ENCODE measurements at regions not wholly inside any gene's neighbourhood (a gene's known extent, or its start where the extent isn't known, plus 50 kb on each side); places are given as distances from the start of the nearest gene placed in this dataset.
"Not testable (repeated sequence)": the region's sequence is repeated elsewhere in the genome, so short reads cannot be mapped to it uniquely, and the experiment has no call there.

GRCh38 chr2:87397276-87398065 lies 350.4 kb upstream of the PLGLB2 start:
- H3K36me3 ChIP-seq (ENCODE audit: control insufficient read depth, insufficient read depth, low read length); H3K9ac ChIP-seq (ENCODE audit: low read depth, low read length); H3K4me1 ChIP-seq (ENCODE audit: control insufficient read depth, insufficient read depth, low read length); H3K27me3 ChIP-seq (ENCODE audit: control insufficient read depth, insufficient read depth, low read length); H3K4me3 ChIP-seq (ENCODE audit: low read depth, low read length); H3K9me3 ChIP-seq (ENCODE audit: control insufficient read depth, insufficient read depth, low read length): not testable (repeated sequence)

DNA sequence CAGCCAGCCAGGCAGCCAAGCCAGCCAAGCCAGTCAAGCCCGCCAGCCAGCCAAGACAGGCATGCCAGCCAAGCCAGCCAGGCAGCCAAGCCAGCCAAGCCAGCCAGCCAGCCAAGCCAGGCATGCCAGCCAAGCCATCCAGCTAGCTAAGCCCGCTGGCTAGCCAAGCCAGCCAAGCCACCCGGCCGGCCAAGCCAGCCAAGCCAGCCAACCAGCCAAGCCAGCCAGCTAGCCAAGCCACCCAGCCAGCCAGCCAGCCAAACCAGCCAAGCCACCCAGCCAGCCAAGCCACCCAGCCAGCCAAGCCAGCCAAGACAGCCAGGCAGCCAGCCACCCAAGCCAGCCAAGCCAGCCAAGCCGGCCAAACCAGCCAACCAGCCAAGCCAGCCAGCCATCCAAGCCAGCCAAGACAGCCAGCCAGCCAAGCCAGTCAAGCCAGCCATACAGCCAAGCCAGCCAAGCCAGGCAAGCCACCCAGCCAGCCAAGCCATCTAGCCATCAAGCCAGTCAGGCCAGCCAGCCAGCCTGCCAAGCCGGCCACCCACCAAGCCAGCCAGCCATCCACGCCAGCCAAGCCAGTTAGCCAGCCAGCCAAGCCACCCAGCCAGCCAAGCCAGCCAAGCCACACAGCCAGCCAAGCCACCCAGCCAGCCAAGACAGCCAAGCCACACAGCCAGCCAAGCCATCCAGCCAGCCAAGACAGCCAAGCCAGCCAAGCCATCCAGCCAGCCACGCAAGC lies 349.2 kb upstream of the PLGLB2 start:
- H3K4me1 ChIP-seq (ENCODE audit: control insufficient read depth, insufficient read depth, low read length); H3K9me3 ChIP-seq (ENCODE audit: control insufficient read depth, insufficient read depth, low read length); H3K36me3 ChIP-seq (ENCODE audit: control insufficient read depth, insufficient read depth, low read length); H3K9ac ChIP-seq (ENCODE audit: low read depth, low read length); H3K27me3 ChIP-seq (ENCODE audit: control insufficient read depth, insufficient read depth, low read length); H3K4me3 ChIP-seq (ENCODE audit: low read depth, low read length): not testable (repeated sequence)

- H3K27me3 ChIP-seq (ENCODE audit: control insufficient read depth, insufficient read depth, low read length): no peaks in the 10 kb centered on the region
- H3K4me3 ChIP-seq (ENCODE audit: low read depth, low read length): no peak overlapping the region
- H3K9ac ChIP-seq (ENCODE audit: low read depth, low read length): no peak overlapping the region
- H3K9me3 ChIP-seq (ENCODE audit: control insufficient read depth, insufficient read depth, low read length): no peaks in the 10 kb centered on the region
- H3K4me1 ChIP-seq (ENCODE audit: control insufficient read depth, insufficient read depth, low read length): no peaks in the 10 kb centered on the region
- no peaks in the 10 kb centered on the region for H3K36me3 ChIP-seq (ENCODE audit: control insufficient read depth, insufficient read depth, low read length)
Observed at GRCh38 chr2:87401726-87402345, 346.1 kb upstream of the PLGLB2 start.

DNA sequence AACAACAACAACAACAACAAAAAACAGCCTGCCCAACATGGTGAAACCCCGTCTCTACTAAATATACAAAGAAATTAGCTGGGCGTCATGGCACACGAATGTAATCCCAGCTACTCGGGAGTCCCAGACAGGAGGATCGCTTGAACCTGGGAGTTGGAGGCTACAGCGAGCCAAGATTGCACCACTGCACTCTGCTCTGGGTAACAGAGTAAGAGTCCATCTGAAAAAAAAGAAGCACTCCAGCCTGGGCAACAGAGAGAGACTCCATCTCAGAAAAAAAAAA lies 344.1 kb upstream of the PLGLB2 start:
- Histone ChIP-seq H3K9me3 (ENCODE audit: control insufficient read depth, insufficient read depth, low read length) (no peaks in the 10 kb centered on the region), H3K4me3 (ENCODE audit: low read depth, low read length) (no peak overlapping the region), H3K27me3 (ENCODE audit: control insufficient read depth, insufficient read depth, low read length) (no peaks in the 10 kb centered on the region), H3K9ac (ENCODE audit: low read depth, low read length) (no peak overlapping the region), H3K4me1 (ENCODE audit: control insufficient read depth, insufficient read depth, low read length) (no peaks in the 10 kb centered on the region), H3K36me3 (ENCODE audit: control insufficient read depth, insufficient read depth, low read length) (no peaks in the 10 kb centered on the region)

DNA sequence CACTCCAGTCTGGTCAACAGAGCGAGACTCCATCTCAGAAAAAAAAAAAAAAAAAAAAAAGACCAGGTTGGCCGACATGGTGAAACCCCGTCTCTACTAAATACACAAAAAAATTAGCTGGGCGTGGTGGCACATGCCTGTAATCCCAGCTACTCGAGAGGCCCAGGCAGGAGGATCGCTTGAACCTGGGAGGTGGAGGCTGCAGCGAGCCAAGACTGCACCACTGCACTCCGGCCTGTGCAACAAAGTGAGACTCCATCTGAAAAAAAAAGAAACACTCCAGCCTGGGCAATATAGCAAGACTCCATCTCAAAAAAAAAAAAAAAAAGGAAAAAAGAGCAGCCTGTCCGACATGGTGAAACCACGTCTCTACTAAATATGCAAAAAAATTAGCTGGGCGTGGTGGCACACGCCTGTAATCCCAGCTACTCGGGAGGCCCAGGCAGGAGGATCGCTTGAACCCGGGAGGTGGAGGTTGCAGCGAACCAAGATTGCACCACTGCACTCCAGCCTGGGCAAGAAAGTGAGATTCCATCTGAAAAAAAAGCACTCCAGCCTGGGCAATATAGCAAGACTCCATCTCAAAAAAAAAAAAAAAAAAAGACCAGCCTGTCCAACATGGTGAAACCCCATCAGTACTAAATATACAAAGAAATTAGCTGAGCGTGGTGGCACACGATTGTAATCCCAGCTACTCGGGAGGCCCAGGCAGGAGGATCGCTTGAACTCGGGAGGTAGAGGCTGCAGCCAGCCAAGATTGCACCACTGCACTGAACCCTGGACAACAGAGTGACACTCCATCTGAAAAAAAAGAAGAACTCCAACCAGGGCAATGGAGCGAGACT lies 343.3 kb upstream of the PLGLB2 start:
- H3K9ac ChIP-seq (ENCODE audit: low read depth, low read length); H3K9me3 ChIP-seq (ENCODE audit: control insufficient read depth, insufficient read depth, low read length); H3K27me3 ChIP-seq (ENCODE audit: control insufficient read depth, insufficient read depth, low read length); H3K4me1 ChIP-seq (ENCODE audit: control insufficient read depth, insufficient read depth, low read length); H3K4me3 ChIP-seq (ENCODE audit: low read depth, low read length); H3K36me3 ChIP-seq (ENCODE audit: control insufficient read depth, insufficient read depth, low read length): not testable (repeated sequence)

DNA sequence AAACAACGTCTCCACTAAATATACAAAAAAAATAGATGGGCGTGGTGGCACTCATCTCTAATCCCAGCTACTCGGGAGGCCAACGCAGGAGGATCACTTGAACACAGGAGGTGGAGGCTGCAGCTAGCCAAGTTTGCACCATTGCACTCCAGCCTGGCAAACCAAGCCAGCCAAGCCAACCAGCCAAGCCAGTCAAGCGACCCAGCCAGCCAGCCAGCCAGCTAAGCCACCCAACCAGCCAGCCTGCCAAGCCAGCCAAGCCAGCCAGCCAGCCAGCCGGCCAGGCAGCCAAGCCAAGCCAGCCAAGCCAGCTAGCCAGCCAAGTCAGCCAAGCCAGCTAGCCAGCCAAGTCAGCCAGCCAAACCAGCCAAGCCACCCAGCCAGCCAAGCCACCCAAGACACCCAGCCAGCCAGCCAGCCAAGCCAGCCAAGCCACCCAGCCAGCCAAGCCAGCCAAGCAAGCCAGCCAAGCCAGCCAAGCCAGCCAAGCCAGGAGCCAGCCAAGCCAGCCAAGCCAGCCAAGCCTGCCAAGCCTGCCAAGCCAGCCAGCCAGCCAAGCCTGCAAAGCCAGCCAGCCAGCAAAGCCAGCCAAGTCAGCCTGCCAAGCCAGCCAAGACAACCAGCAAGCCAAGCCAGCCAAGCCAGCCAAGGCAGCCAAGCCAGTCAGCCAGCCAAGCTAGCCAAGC lies 342.2 kb upstream of the PLGLB2 start:
- not testable (repeated sequence) for H3K9ac ChIP-seq (ENCODE audit: low read depth, low read length); H3K36me3 ChIP-seq (ENCODE audit: control insufficient read depth, insufficient read depth, low read length); H3K9me3 ChIP-seq (ENCODE audit: control insufficient read depth, insufficient read depth, low read length); H3K4me3 ChIP-seq (ENCODE audit: low read depth, low read length); H3K27me3 ChIP-seq (ENCODE audit: control insufficient read depth, insufficient read depth, low read length); H3K4me1 ChIP-seq (ENCODE audit: control insufficient read depth, insufficient read depth, low read length)

GRCh38 chr2:87406406-87407175 lies 341.3 kb upstream of the PLGLB2 start:
- H3K4me1 ChIP-seq (ENCODE audit: control insufficient read depth, insufficient read depth, low read length); H3K9me3 ChIP-seq (ENCODE audit: control insufficient read depth, insufficient read depth, low read length); H3K27me3 ChIP-seq (ENCODE audit: control insufficient read depth, insufficient read depth, low read length); H3K4me3 ChIP-seq (ENCODE audit: low read depth, low read length); H3K36me3 ChIP-seq (ENCODE audit: control insufficient read depth, insufficient read depth, low read length); H3K9ac ChIP-seq (ENCODE audit: low read depth, low read length): not testable (repeated sequence)

DNA sequence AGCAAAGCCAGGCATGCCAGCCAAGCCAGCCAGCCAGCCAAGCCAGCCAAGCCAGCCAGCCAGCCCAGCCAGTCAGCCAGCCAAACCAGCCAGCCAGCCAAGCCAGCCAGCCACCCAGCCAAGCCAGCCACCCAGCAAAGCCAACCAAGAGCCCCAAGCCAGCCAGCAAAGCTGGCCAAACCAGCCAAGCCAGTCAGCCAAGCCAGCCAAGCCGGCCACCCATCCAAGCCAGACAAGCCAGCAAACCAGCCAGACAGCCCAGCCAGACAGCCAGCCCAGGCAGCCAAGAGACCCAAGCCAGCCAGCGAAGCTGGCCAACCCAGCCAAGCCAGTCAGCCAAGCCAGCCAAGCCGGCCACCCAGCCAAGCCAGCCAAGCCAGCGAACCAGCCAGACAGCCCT lies 338.3 kb upstream of the PLGLB2 start:
- not testable (repeated sequence) for H3K4me3 ChIP-seq (ENCODE audit: low read depth, low read length); H3K4me1 ChIP-seq (ENCODE audit: control insufficient read depth, insufficient read depth, low read length); H3K27me3 ChIP-seq (ENCODE audit: control insufficient read depth, insufficient read depth, low read length); H3K36me3 ChIP-seq (ENCODE audit: control insufficient read depth, insufficient read depth, low read length); H3K9ac ChIP-seq (ENCODE audit: low read depth, low read length); H3K9me3 ChIP-seq (ENCODE audit: control insufficient read depth, insufficient read depth, low read length)

- not testable (repeated sequence) for H3K36me3 ChIP-seq (ENCODE audit: control insufficient read depth, insufficient read depth, low read length); H3K4me3 ChIP-seq (ENCODE audit: low read depth, low read length); H3K9me3 ChIP-seq (ENCODE audit: control insufficient read depth, insufficient read depth, low read length); H3K9ac ChIP-seq (ENCODE audit: low read depth, low read length); H3K27me3 ChIP-seq (ENCODE audit: control insufficient read depth, insufficient read depth, low read length); H3K4me1 ChIP-seq (ENCODE audit: control insufficient read depth, insufficient read depth, low read length)
Observed at GRCh38 chr2:87410371-87410770, 337.5 kb upstream of the PLGLB2 start.

DNA sequence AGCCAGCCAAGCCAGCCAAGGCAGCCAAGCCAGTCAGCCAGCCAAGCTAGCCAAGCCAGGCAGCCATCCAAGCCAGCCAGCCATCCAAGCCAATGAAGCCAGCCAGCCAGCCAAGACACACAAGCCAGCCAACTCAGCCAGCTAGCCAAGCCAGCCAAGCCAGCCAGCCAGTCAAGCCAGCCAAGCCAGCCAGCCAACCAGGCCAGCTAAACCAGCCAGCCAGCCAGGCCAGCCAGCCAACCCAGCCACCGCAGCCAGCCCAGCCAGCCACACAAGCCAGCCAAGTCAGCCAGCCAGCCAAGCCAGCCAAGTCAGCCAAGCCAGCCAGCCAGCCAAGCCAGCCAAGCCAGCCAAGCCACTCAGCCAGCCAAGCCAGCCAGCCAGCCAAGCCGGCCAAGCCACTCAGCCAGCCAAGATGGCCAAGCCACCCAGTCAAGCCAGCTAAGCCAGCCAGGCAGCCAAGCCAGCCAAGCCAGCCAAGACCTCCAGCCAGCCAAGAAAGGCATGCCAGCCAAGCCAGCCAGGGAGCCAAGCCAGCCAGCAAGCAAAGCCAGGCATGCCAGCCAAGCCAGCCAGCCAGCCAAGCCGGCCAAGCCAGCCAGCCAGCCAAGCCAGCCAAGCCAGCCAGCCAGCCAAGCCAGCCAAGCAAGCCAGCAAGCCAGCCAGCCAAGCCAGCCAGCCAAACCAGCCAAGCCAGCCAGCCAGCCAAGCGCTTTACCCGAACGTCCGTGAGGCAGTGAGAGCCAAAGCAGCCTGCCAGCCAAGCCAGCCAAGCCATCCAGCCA lies 335.7 kb upstream of the PLGLB2 start:
- not testable (repeated sequence) for H3K9ac ChIP-seq (ENCODE audit: low read depth, low read length); H3K4me3 ChIP-seq (ENCODE audit: low read depth, low read length); H3K27me3 ChIP-seq (ENCODE audit: control insufficient read depth, insufficient read depth, low read length); H3K36me3 ChIP-seq (ENCODE audit: control insufficient read depth, insufficient read depth, low read length); H3K9me3 ChIP-seq (ENCODE audit: control insufficient read depth, insufficient read depth, low read length); H3K4me1 ChIP-seq (ENCODE audit: control insufficient read depth, insufficient read depth, low read length)

All from iPS-15b (cell line).